SU-DHL-6 (cell line): ENCODE measurements at regions not wholly inside any gene's neighbourhood (a gene's known extent, or its start where the extent isn't known, plus 50 kb on each side); places are given as distances from the start of the nearest gene placed in this dataset.

Experiments used
- H2AFZ ChIP-seq: fragments of 200-600 bp; sonication (generic); 2 replicates; pipeline ENCODE4 v1.6.1; 2014; ENCODE audit warnings: low read depth, mild to moderate bottlenecking, moderate library complexity, mixed read lengths, antibody characterized with exemption, low read length; ENCODE audit not compliant: severe bottlenecking
- H3F3A ChIP-seq: fragments of 200-600 bp; shearing (Covaris generic); 2 replicates; pipeline ENCODE4 v1.6.0; 2016; ENCODE audit warnings: antibody characterized with exemption, mild to moderate bottlenecking; ENCODE audit not compliant: insufficient read depth
- H3K27ac ChIP-seq: fragments of 200-600 bp; sonication (generic); 2 replicates; pipeline ENCODE4 v1.5.1; 2016; ENCODE audit warnings: low read depth, mild to moderate bottlenecking, low read length, moderate library complexity, mixed read lengths
- H3K27me3 ChIP-seq: fragments of 200-600 bp; sonication (generic), shearing (Covaris generic); 2 replicates; pipeline ENCODE4 v1.6.0; 2014; ENCODE audit warnings: mild to moderate bottlenecking, low read length
- H3K36me3 ChIP-seq: fragments of 200-600 bp; sonication (generic); 2 replicates; pipeline ENCODE4 v1.6.1; 2014; ENCODE audit warnings: mild to moderate bottlenecking, low read length, mixed read lengths
- H3K4me2 ChIP-seq: fragments of 300-600, 200-600 bp; shearing (Covaris generic), sonication (generic); 2 replicates; pipeline ENCODE4 v1.6.0; 2014; ENCODE audit warnings: low read length, low read depth, mild to moderate bottlenecking; ENCODE audit not compliant: poor library complexity, severe bottlenecking
- H3K4me3 ChIP-seq: fragments of 200-600 bp; sonication (generic); 2 replicates; pipeline ENCODE4 v1.5.1; 2014; ENCODE audit warnings: antibody characterized with exemption, low read length, mild to moderate bottlenecking, mixed read lengths; ENCODE audit not compliant: insufficient read depth, poor library complexity, severe bottlenecking
- H3K79me2 ChIP-seq: fragments of 200-600 bp; sonication (generic); 2 replicates; pipeline ENCODE4 v1.6.1; 2014; ENCODE audit warnings: mild to moderate bottlenecking, low read length, moderate library complexity; ENCODE audit not compliant: insufficient read depth
- H3K9ac ChIP-seq: fragments of 200-600 bp; sonication (generic); 2 replicates; pipeline ENCODE4 v1.7.0; 2014; ENCODE audit warnings: mild to moderate bottlenecking, low read length
- H3K9me2 ChIP-seq: fragments of 200-600 bp; sonication (generic); replicated peaks from 2 replicates; pipeline ENCODE4 v1.6.1; 2014; ENCODE audit warnings: low read length; ENCODE audit not compliant: insufficient read depth
- H3K9me3 ChIP-seq: fragments of 200-600 bp; sonication (generic); 2 replicates; pipeline ENCODE4 v1.6.1; 2014; ENCODE audit warnings: low read length, mixed read lengths; ENCODE audit not compliant: insufficient read depth
- H4K20me1 ChIP-seq: fragments of 200-600 bp; sonication (generic); 2 replicates; pipeline ENCODE4 v1.6.1; 2014; ENCODE audit warnings: low read depth, mild to moderate bottlenecking, antibody characterized with exemption, low read length, moderate library complexity, mixed read lengths
- CTCF ChIP-seq: fragments of 200-600 bp; sonication (generic); IDR thresholded peaks from one replicate; pipeline ENCODE4 v1.5.1; 2017; ENCODE audit warnings: antibody characterized with exemption, mild to moderate bottlenecking, low read length, moderate library complexity; ENCODE audit not compliant: insufficient read depth, poor library complexity, severe bottlenecking
- EZH2phosphoT487 ChIP-seq: fragments of 200-600 bp; sonication (generic), shearing (Covaris generic); conservative IDR thresholded peaks from 2 replicates; pipeline ENCODE4 v1.6.1; 2018; ENCODE audit warnings: mild to moderate bottlenecking, antibody characterized with exemption, low read length, moderate library complexity, mixed read lengths

- H3K9me3 ChIP-seq, result no peaks in the 10 kb centered on the region
- no peaks in the 10 kb centered on the region for H3K27me3 ChIP-seq
- no peak for TF ChIP-seq CTCF
- no peak for TF ChIP-seq EZH2phosphoT487
- H3F3A ChIP-seq, result no peaks in the 10 kb centered on the region
- no peaks in the 10 kb centered on the region for H3K9me2 ChIP-seq
- H3K4me2 ChIP-seq, result no peak overlapping the region
- no peak overlapping the region for H3K9ac ChIP-seq
- H4K20me1 ChIP-seq, result no peaks in the 10 kb centered on the region
- no peak overlapping the region for H2AFZ ChIP-seq
- no peaks in the 10 kb centered on the region for H3K79me2 ChIP-seq
- H3K4me3 ChIP-seq, result no peak overlapping the region
- H3K27ac ChIP-seq, result no peak overlapping the region
- H3K36me3 ChIP-seq, result no peaks in the 10 kb centered on the region
Measured at GRCh38 chr2:7861910-7862702, 819.8 kb upstream of the ID2 start.

- Histone ChIP-seq H4K20me1 (no peaks in the 10 kb centered on the region), H3K27me3 (no peaks in the 10 kb centered on the region), H3K9me2 (no peaks in the 10 kb centered on the region), H2AFZ (no peak overlapping the region), H3K4me3 (no peak overlapping the region), H3K9me3 (no peaks in the 10 kb centered on the region), H3F3A (no peaks in the 10 kb centered on the region), H3K36me3 (no peaks in the 10 kb centered on the region), H3K9ac (no peak overlapping the region), H3K27ac (no peak overlapping the region), H3K79me2 (no peaks in the 10 kb centered on the region), H3K4me2 (no peak overlapping the region)
- TF ChIP-seq EZH2phosphoT487 (no peak), CTCF (no peak)
Measured at GRCh38 chr2:7866104-7866503, 815.8 kb upstream of the ID2 start.

DNA sequence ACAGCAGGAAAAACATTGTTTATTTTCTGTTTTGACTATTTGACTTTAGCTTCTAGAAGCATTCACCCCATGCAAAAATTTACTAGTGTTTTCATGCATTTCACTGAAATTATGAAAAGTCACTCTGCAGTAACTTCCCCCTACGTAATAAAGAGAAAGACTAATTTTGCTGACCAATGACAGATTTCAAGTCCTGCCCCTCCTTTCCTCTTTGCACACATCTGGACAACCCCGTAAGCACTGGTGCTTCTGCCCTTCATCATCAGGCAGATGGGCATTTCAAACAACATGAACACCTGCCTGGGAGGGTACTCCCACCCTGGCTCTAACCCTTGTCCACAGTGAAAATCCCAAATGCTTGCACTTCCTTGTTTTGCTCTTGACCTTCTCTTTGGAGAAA is 815.0 kb upstream of the ID2 start:
- Histone ChIP-seq H3K9me3 (no peaks in the 10 kb centered on the region), H3K4me2 (no peak overlapping the region), H3K36me3 (no peaks in the 10 kb centered on the region), H3K9ac (no peak overlapping the region), H3F3A (no peaks in the 10 kb centered on the region), H3K79me2 (no peaks in the 10 kb centered on the region), H3K27ac (no peak overlapping the region), H2AFZ (no peak overlapping the region), H3K9me2 (no peaks in the 10 kb centered on the region), H4K20me1 (no peaks in the 10 kb centered on the region), H3K4me3 (no peak overlapping the region), H3K27me3 (no peaks in the 10 kb centered on the region)
- TF ChIP-seq EZH2phosphoT487 (no peak), CTCF (no peak)
